GM18867 (cell line): ENCODE measurements at regions not wholly inside any gene's neighbourhood (a gene's known extent, or its start where the extent isn't known, plus 50 kb on each side); places are given as distances from the start of the nearest gene placed in this dataset.

Experiments
- ATAC-seq: cut with Tn5 transposase; IDR thresholded peaks from one replicate; pipeline ENCODE4 v1.9.1; 2021; ENCODE audit warnings: mild to moderate bottlenecking, moderate library complexity; ENCODE audit not compliant: unreplicated experiment

- no peak for ATAC-seq
These were observed 189.6 kb downstream of the HAUS1 start for GRCh38 chr18:46293742-46294181.

GRCh38 chr18:46294318-46294717 lies 190.1 kb downstream of the HAUS1 start:
- ATAC-seq = no peak

GRCh38 chr18:46294751-46295150 lies 190.6 kb downstream of the HAUS1 start:
- ATAC-seq = no peak

GRCh38 chr18:46295416-46295815 lies 191.2 kb downstream of the HAUS1 start:
- no peak for ATAC-seq

GRCh38 chr18:46296656-46297055 lies 192.5 kb downstream of the HAUS1 start:
- ATAC-seq = no peak

GRCh38 chr18:46297124-46297523 lies 192.9 kb downstream of the HAUS1 start:
- ATAC-seq = no peak

GRCh38 chr18:46297621-46298020 lies 193.4 kb downstream of the HAUS1 start:
- no peak for ATAC-seq

GRCh38 chr18:46298511-46298910 lies 194.3 kb downstream of the HAUS1 start:
- no peak for ATAC-seq

- no peak for ATAC-seq
These were observed 195.4 kb downstream of the HAUS1 start for GRCh38 chr18:46299465-46300008.

- ATAC-seq = no peak
These were observed 196.9 kb downstream of the HAUS1 start for GRCh38 chr18:46301081-46301480.

- ATAC-seq = no peak
These were observed 197.4 kb downstream of the HAUS1 start for GRCh38 chr18:46301571-46301970.

GRCh38 chr18:46302528-46303485 lies 198.6 kb downstream of the HAUS1 start:
- no peak for ATAC-seq

GRCh38 chr18:46310258-46310657 lies 206.1 kb downstream of the HAUS1 start:
- ATAC-seq = no peak

GRCh38 chr18:46310675-46311345 lies 206.6 kb downstream of the HAUS1 start:
- no peak for ATAC-seq

GRCh38 chr18:46311491-46311890 lies 207.3 kb downstream of the HAUS1 start:
- no peak for ATAC-seq

- ATAC-seq = no peak
These were observed 208.0 kb downstream of the HAUS1 start for GRCh38 chr18:46312221-46312620.

- ATAC-seq = no peak
These were observed 209.3 kb downstream of the HAUS1 start for GRCh38 chr18:46313521-46313920.

- no peak for ATAC-seq
These were observed 209.8 kb downstream of the HAUS1 start for GRCh38 chr18:46314011-46314410.

GRCh38 chr18:46315161-46315560 lies 211.0 kb downstream of the HAUS1 start:
- ATAC-seq = no peak

- no peak for ATAC-seq
These were observed 214.2 kb downstream of the HAUS1 start for GRCh38 chr18:46318356-46318755.

GRCh38 chr18:46319783-46320182 lies 215.6 kb downstream of the HAUS1 start:
- no peak for ATAC-seq

GRCh38 chr18:46320297-46320696 lies 216.1 kb downstream of the HAUS1 start:
- ATAC-seq = no peak
